HepG2 (cell line): ENCODE measurements at regions not wholly inside any gene's neighbourhood (a gene's known extent, or its start where the extent isn't known, plus 50 kb on each side); places are given as distances from the start of the nearest gene placed in this dataset.

Experiments
- ATAC-seq: fragments of 200-7000 bp; cut with Tn5 transposase; 3 replicates; pipeline ENCODE4 v1.9.1; 2020; ENCODE audit warnings: mild to moderate bottlenecking, moderate library complexity
- BruUV-seq: library from RNA; stranded (reverse); fragments of 400-500 nt; replicated peaks from 2 replicates; lab custom pipeline; 2021; lab: Mats Ljungman, UMichigan
- CTCF ChIA-PET: fragments of 300-600 bp; formaldehyde crosslinking; extraction: SDS; loops from one replicate; lab custom pipeline; 2021; ENCODE audit warnings: low total read pairs, inconsistent platforms, low intra/inter-chr PET ratio; lab: Yijun Ruan, JAX
- POLR2A ChIA-PET: fragments of 350-600 bp; sonication (Branson Sonifier 250); formaldehyde crosslinking; loops from one replicate; lab custom pipeline; 2020; ENCODE audit warnings: antibody characterized with exemption, inconsistent platforms; lab: Yijun Ruan, JAX
- DNase-seq: peaks from one replicate; pipeline ENCODE4 v3.0.0-alpha.2; 2015; ENCODE audit warnings: low spot score
- FAIRE-seq: peaks from 3 replicates; lab custom pipeline; 2011; peaks lifted over from hg19 to GRCh38; lab: Jason Lieb, UNC
- H2AFZ ChIP-seq: one replicate; pipeline ENCODE4 v1.6.1; 2011; ENCODE audit warnings: low read length, inconsistent platforms
- H3K27ac ChIP-seq: fragments of 300-600 bp; 3 replicates; pipeline ENCODE4 v1.8.0; 2011; ENCODE audit warnings: mixed run types, mild to moderate bottlenecking, mixed read lengths, low read length, inconsistent platforms; ENCODE audit not compliant: insufficient read depth; ENCODE audit errors: extremely low read length
- H3K27me3 ChIP-seq, 2 experiments: fragments of 200-600 bp in 1 of 2; 2 replicates in 1 of 2; 3 replicates in 1 of 2; pipeline versions ENCODE4 v1.6.0 to v1.8.0; 2011; ENCODE audit warnings: low read length in 2 of 2, mild to moderate bottlenecking in 2 of 2, moderate library complexity in 2 of 2, inconsistent platforms in 1 of 2; ENCODE audit not compliant: insufficient read depth in 2 of 2, control insufficient read depth in 1 of 2
- H3K36me3 ChIP-seq, 2 experiments: fragments of 200-600 bp in 1 of 2; replicated peaks in 1 of 2; 2 replicates in 1 of 2; 3 replicates in 1 of 2; pipeline versions ENCODE4 v1.5.1 to v1.8.0; 2011; ENCODE audit warnings: low read length in 2 of 2, inconsistent platforms in 1 of 2; ENCODE audit not compliant: insufficient read depth in 2 of 2, control insufficient read depth in 1 of 2
- H3K4me1 ChIP-seq: 2 replicates; pipeline ENCODE4 v1.5.1; 2012; ENCODE audit warnings: low read length, inconsistent platforms; ENCODE audit not compliant: insufficient read depth
- H3K4me2 ChIP-seq: 2 replicates; pipeline ENCODE4 v1.6.0; 2011; ENCODE audit warnings: low read depth, low read length, inconsistent platforms
- H3K4me3 ChIP-seq, 3 experiments: fragments of 200-600 bp in 1 of 3; sonication (generic), shearing (Covaris generic) in 1 of 3; replicated peaks in 1 of 3; 2 replicates each; pipeline ENCODE4 v1.5.1; 2011 to 2016; ENCODE audit warnings: low read length in 3 of 3, inconsistent platforms in 2 of 3, low read depth in 2 of 3, mild to moderate bottlenecking in 2 of 3, control low read depth in 1 of 3, mixed read lengths in 1 of 3; ENCODE audit not compliant: insufficient read depth in 1 of 3
- H3K79me2 ChIP-seq: one replicate; pipeline ENCODE4 v1.6.1; 2011; ENCODE audit warnings: low read length, inconsistent platforms; ENCODE audit not compliant: insufficient read depth
- H3K9ac ChIP-seq: 2 replicates; pipeline ENCODE4 v1.6.0; 2011; ENCODE audit warnings: mild to moderate bottlenecking, low read depth, low read length, inconsistent platforms; ENCODE audit not compliant: insufficient read depth
- H3K9me3 ChIP-seq: 2 replicates; pipeline ENCODE4 v1.5.1; 2012; ENCODE audit warnings: mild to moderate bottlenecking, low read length
- H4K20me1 ChIP-seq: 2 replicates; pipeline ENCODE4 v1.6.0; 2011; ENCODE audit warnings: inconsistent platforms, mild to moderate bottlenecking, low read length, moderate library complexity; ENCODE audit not compliant: insufficient read depth
- ASH2L ChIP-seq: fragments of 300-600, 200-600 bp; sonication (generic); IDR thresholded peaks from 2 replicates; pipeline ENCODE4 v1.7.0; 2017; ENCODE audit warnings: low read depth, mild to moderate bottlenecking, moderate library complexity, mixed read lengths, low read length; ENCODE audit not compliant: insufficient read length
- FOXO1 ChIP-seq: sonication (generic); formaldehyde crosslinking; IDR thresholded peaks from 2 replicates; pipeline ENCODE4 v1.4.0; 2020; ENCODE audit warnings: missing genetic modification reagents
- FOXP4 ChIP-seq: sonication (generic); formaldehyde crosslinking; IDR thresholded peaks from 2 replicates; pipeline ENCODE4 v1.4.0; 2020; ENCODE audit warnings: missing genetic modification reagents
- HMG20B ChIP-seq: conservative IDR thresholded peaks from 2 replicates; pipeline ENCODE4 v1.6.1; 2016; ENCODE audit warnings: missing genetic modification reagents, missing compliant biosample characterization
- MAFF ChIP-seq: IDR thresholded peaks from 2 replicates; pipeline ENCODE4 v1.6.1; 2011; ENCODE audit warnings: low read depth, low read length, improper control_type of control experiment
- RARG ChIP-seq: sonication (generic); formaldehyde crosslinking; IDR thresholded peaks from 2 replicates; pipeline ENCODE4 v1.4.0; 2020; ENCODE audit warnings: low read depth, mild to moderate bottlenecking, missing genetic modification reagents
- RCOR2 ChIP-seq: IDR thresholded peaks from 2 replicates; pipeline ENCODE4 v1.6.1; 2016; ENCODE audit warnings: missing biosample characterization, missing genetic modification reagents
- RXRB ChIP-seq: IDR thresholded peaks from 2 replicates; pipeline ENCODE4 v1.6.1; 2016; ENCODE audit warnings: borderline replicate concordance, missing genetic modification reagents, missing compliant biosample characterization
- SALL1 ChIP-seq: sonication (generic); formaldehyde crosslinking; IDR thresholded peaks from 2 replicates; pipeline ENCODE4 v1.8.0; 2022; ENCODE audit warnings: mild to moderate bottlenecking, missing genetic modification reagents
- SAP130 ChIP-seq: IDR thresholded peaks from 2 replicates; pipeline ENCODE4 v1.6.1; 2016; ENCODE audit warnings: low read depth
- TEAD3 ChIP-seq: optimal IDR thresholded peaks from 2 replicates; pipeline ENCODE3; 2016; ENCODE audit warnings: borderline replicate concordance
- THAP11 ChIP-seq: IDR thresholded peaks from 2 replicates; pipeline ENCODE4 v1.6.1; 2016; ENCODE audit warnings: missing biosample characterization, missing genetic modification reagents
- ZFYVE20 ChIP-seq: sonication (generic); formaldehyde crosslinking; IDR thresholded peaks from 2 replicates; pipeline ENCODE4 v1.8.0; 2023; ENCODE audit warnings: low read depth, mild to moderate bottlenecking, moderate library complexity, missing genetic modification reagents, borderline replicate concordance
- ZNF121 ChIP-seq: sonication (generic); formaldehyde crosslinking; IDR thresholded peaks from 2 replicates; pipeline ENCODE4 v1.5.0; 2020; ENCODE audit warnings: mild to moderate bottlenecking, missing genetic modification reagents
- ZNF138 ChIP-seq: sonication (generic); formaldehyde crosslinking; IDR thresholded peaks from 2 replicates; pipeline ENCODE4 v1.5.0; 2020; ENCODE audit warnings: mild to moderate bottlenecking, low read depth, missing genetic modification reagents
- ZNF430 ChIP-seq: sonication (generic); formaldehyde crosslinking; IDR thresholded peaks from 2 replicates; pipeline ENCODE4 v1.9.0; 2021; ENCODE audit warnings: mild to moderate bottlenecking, missing genetic modification reagents
- ZNF567 ChIP-seq: sonication (generic); formaldehyde crosslinking; IDR thresholded peaks from 2 replicates; pipeline ENCODE4 v1.8.1; 2023; ENCODE audit warnings: mild to moderate bottlenecking, missing genetic modification reagents, borderline replicate concordance
- WGBS: methylation state at CpG from one replicate; pipeline ENCODE4 v1.1.6; 2017; ENCODE audit warnings: low lambda C conversion rate; 5-methylcytosine and 5-hydroxymethylcytosine counted together
- in situ Hi-C: cut with HindIII; loops from 2 replicates; pipeline ENCODE4 v1.10.0; 2017; ENCODE audit warnings: low pct_unique_long_range_greater_than_20kb; ENCODE audit not compliant: extremely low pct_ligation_motif_present
- intact Hi-C: fragments of 100-400 bp; cut with micrococcal nuclease; formaldehyde crosslinking; loops from one replicate; pipeline ENCODE4 v1.10.0; 2022; ENCODE audit not compliant: unreplicated experiment

DNA sequence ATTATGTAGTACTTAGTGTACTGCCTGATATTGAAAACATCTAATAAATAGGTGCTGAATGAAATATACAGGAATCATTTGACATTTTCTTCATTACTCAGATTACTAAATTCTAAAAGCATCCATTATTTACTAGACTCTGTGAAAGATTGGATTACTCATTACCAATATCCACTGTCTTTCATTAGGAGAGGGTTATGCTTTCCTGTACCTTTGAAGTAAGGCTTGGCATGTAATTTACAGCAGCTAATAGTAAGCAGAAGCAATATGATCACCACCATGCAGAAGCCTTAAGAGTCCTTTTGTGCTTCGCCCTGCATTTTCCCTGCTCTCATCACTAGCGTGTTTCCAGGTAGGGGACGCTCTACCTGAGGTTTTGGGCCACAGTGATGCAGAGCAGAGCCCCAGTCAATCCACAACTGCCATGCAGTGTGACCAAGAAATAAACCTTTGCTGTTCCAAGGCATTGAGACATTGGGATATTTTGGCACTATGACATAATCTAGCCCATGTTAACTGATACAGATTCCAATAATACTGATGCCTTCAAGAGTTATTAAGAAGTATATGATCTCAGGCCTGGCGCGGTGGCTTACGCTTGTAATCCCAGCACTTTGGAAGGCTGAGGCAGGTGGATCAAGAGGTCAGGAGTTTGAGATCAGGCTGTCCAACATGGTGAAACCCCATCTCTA is 502.8 kb upstream of the MARCKS start:
- ChIA-PET POLR2A (interaction anchor here (0.6 to 4.3 kb wide), 3 partner anchors 11 to 505 kb away, joined by 3 to 54 read pairs (median 44); no protein-coding TSS in a partner anchor), CTCF (no interaction called here)
- 100% methylated on average over 6 of the region's 6 CpGs for WGBS
- no peaks in the 10 kb centered on the region for H3K9me3 ChIP-seq
- H3K9ac ChIP-seq: no peak overlapping the region
- H3K4me2 ChIP-seq: no peak overlapping the region
- no peak overlapping the region for H3K4me3 ChIP-seq
- FAIRE-seq: no peak
- intact Hi-C loops: no loop called here
- TF ChIP-seq ZNF138 (CRISPR knock-in tag) (no peak), HMG20B (CRISPR knock-in tag) (no peak), ZNF567 (CRISPR knock-in tag) (no peak), ASH2L (no peak), ZFYVE20 (CRISPR knock-in tag) (no peak)
- no peaks in the 10 kb centered on the region for H3K36me3 ChIP-seq
- no peak for ATAC-seq
- in situ Hi-C loops: loop anchor here (5.0 to 10.0 kb wide), 2 partner anchors 280 to 503 kb away; partner anchors contain the start of gene MARCKS
- no peak overlapping the region for H3K27ac ChIP-seq
- H3K79me2 ChIP-seq: no peaks in the 10 kb centered on the region
- no peak overlapping the region for H2AFZ ChIP-seq
- no TSS peak for BruUV-seq
- no peaks in the 10 kb centered on the region; a peak in 1 of 5 replicates for H3K27me3 ChIP-seq
- no peak for DNase-seq
- no peaks in the 10 kb centered on the region for H4K20me1 ChIP-seq
- H3K4me1 ChIP-seq: peaks cover 96% of the 10 kb centered on the region

GRCh38 chr6:113356139-113356538 is 501.0 kb upstream of the MARCKS start:
- POLR2A ChIA-PET: interaction anchor here (0.7 to 1.5 kb wide), 9 partner anchors 9 to 517 kb away, joined by 3 to 18 read pairs (median 5); no protein-coding TSS in a partner anchor
- Histone ChIP-seq H4K20me1 (no peaks in the 10 kb centered on the region), H3K4me3 (no peak overlapping the region; a peak in 1 of 6 replicates), H3K27me3 (no peaks in the 10 kb centered on the region; a peak in 1 of 5 replicates), H3K9me3 (no peaks in the 10 kb centered on the region), H3K4me1 (peaks cover 100% of the 10 kb centered on the region), H3K27ac (peak overlapping the region; percentile 70), H3K36me3 (no peaks in the 10 kb centered on the region), H3K9ac (peak overlapping the region; percentile 30; the same call in 1 of the 2 replicates), H3K4me2 (peak overlapping the region; percentile 57), H3K79me2 (no peaks in the 10 kb centered on the region), H2AFZ (no peak overlapping the region)
- DNase-seq (peak; percentile 94), FAIRE-seq (peak; percentile 63), ATAC-seq (peak; percentile 80)
- no TSS peak for BruUV-seq
- intact Hi-C loops (no loop called here), in situ Hi-C loops (loop anchor here (10.0 kb wide), 1 partner anchor 279 kb away; no protein-coding TSS in a partner anchor)
- 48% methylated on average over 1 of the region's 1 CpG for WGBS
- CTCF ChIA-PET: no interaction called here
- no peak for TF ChIP-seq RARG (CRISPR knock-in tag)
- no peak for TF ChIP-seq ZNF430
- TF ChIP-seq MAFF: 0 out of 2 replicates have a peak, but pooled peaks have one; percentile 2
- peak; percentile 65 for TF ChIP-seq THAP11
- TF ChIP-seq FOXP4 (CRISPR knock-in tag): peak; percentile 83
- TF ChIP-seq RCOR2 (CRISPR knock-in tag): peak; percentile 65; the same call in 1 of the 2 replicates
- TF ChIP-seq SAP130: peak; percentile 76
- TF ChIP-seq RXRB (CRISPR knock-in tag): peak; percentile 58
- peak; percentile 92 for TF ChIP-seq TEAD3
- peak; percentile 68; the same call in 1 of the 2 replicates for TF ChIP-seq SALL1 (CRISPR knock-in tag)
- no peak for TF ChIP-seq ZNF121 (CRISPR knock-in tag)
- peak; percentile 65; the same call in 1 of the 2 replicates for TF ChIP-seq FOXO1 (CRISPR knock-in tag)
